Neural progenitor cell (in vitro differentiated cells): ENCODE measurements at regions not wholly inside any gene's neighbourhood (a gene's known extent, or its start where the extent isn't known, plus 50 kb on each side); places are given as distances from the start of the nearest gene placed in this dataset.
A peak's percentile ranks its signal among the peaks of the same experiment; 100 is the strongest.

Experiments
- DNase-seq: peaks from one replicate; pipeline ENCODE4 v3.0.0-alpha.2; 2016; ENCODE audit warnings: low spot score
- H2AFZ ChIP-seq: fragments of 200-600 bp; sonication (generic); replicated peaks from 2 replicates; pipeline ENCODE4 v1.6.1; 2016; ENCODE audit warnings: antibody characterized with exemption
- H3F3A ChIP-seq: fragments of 200-600 bp; sonication (generic); 2 replicates; pipeline ENCODE4 v1.6.1; 2016; ENCODE audit warnings: antibody characterized with exemption, low read depth
- H3K27ac ChIP-seq: fragments of 200-600 bp; sonication (generic); 2 replicates; pipeline ENCODE4 v1.5.1; 2016; ENCODE audit warnings: mild to moderate bottlenecking
- H3K27me3 ChIP-seq: fragments of 200-600 bp; sonication (generic); 2 replicates; pipeline ENCODE4 v1.6.1; 2016; ENCODE audit warnings: mild to moderate bottlenecking, moderate library complexity
- H3K36me3 ChIP-seq: fragments of 200-600 bp; sonication (generic); 2 replicates; pipeline ENCODE4 v1.5.1; 2016
- H3K4me1 ChIP-seq: fragments of 200-600 bp; sonication (generic); 2 replicates; pipeline ENCODE4 v1.6.1; 2016; ENCODE audit warnings: mixed run types
- H3K4me2 ChIP-seq: fragments of 200-600 bp; sonication (generic); 2 replicates; pipeline ENCODE4 v1.6.1; 2016
- H3K4me3 ChIP-seq: fragments of 200-600 bp; sonication (generic); 2 replicates; pipeline ENCODE4 v1.5.1; 2016
- H3K79me2 ChIP-seq: fragments of 200-600 bp; sonication (generic); 2 replicates; pipeline ENCODE4 v1.6.1; 2016; ENCODE audit warnings: low read depth
- H3K9ac ChIP-seq: fragments of 200-600 bp; sonication (generic); 2 replicates; pipeline ENCODE4 v1.6.1; 2016
- H3K9me3 ChIP-seq: fragments of 200-600 bp; sonication (generic); 2 replicates; pipeline ENCODE4 v1.5.1; 2016; ENCODE audit warnings: low read depth
- H4K20me1 ChIP-seq: fragments of 200-600 bp; sonication (generic); 2 replicates; pipeline ENCODE4 v1.6.1; 2016; ENCODE audit warnings: low read depth
- H3K27ac Mint-ChIP-seq: 3 replicates; pipeline ENCODE4 v1.8.0; 2021; ENCODE audit warnings: mixed read lengths
- H3K27me3 Mint-ChIP-seq: 2 replicates; pipeline ENCODE4 v1.8.0; 2022; ENCODE audit warnings: low read depth, mild to moderate bottlenecking, inconsistent platforms, moderate library complexity, mixed read lengths; ENCODE audit not compliant: insufficient read depth
- H3K36me3 Mint-ChIP-seq: 3 replicates; pipeline ENCODE4 v1.8.0; 2021; ENCODE audit warnings: mixed read lengths
- H3K4me1 Mint-ChIP-seq: 3 replicates; pipeline ENCODE4 v1.8.0; 2021; ENCODE audit warnings: mixed read lengths
- H3K4me3 Mint-ChIP-seq: 3 replicates; pipeline ENCODE4 v1.8.0; 2021; ENCODE audit warnings: mild to moderate bottlenecking, moderate library complexity, mixed read lengths
- H3K9me3 Mint-ChIP-seq: 3 replicates; pipeline ENCODE4 v1.8.0; 2020; ENCODE audit warnings: mixed read lengths
- CTCF ChIP-seq: fragments of 200-600 bp; sonication (generic); IDR thresholded peaks from 2 replicates; pipeline ENCODE4 v1.5.1; 2017; ENCODE audit warnings: antibody characterized with exemption, mild to moderate bottlenecking
- EZH2 ChIP-seq: fragments of 200-600 bp; sonication (generic); IDR thresholded peaks from 2 replicates; pipeline ENCODE4 v1.6.1; 2017; ENCODE audit warnings: antibody characterized with exemption, mild to moderate bottlenecking, moderate library complexity
- EZH2phosphoT487 ChIP-seq: fragments of 200-600 bp; sonication (generic); IDR thresholded peaks from 2 replicates; pipeline ENCODE4 v1.6.1; 2017; ENCODE audit warnings: antibody characterized with exemption

- H2AFZ ChIP-seq: no peak overlapping the region
Measured at GRCh38 chr12:116336542-116337065, 59.1 kb upstream of the MED13L start.

GRCh38 chr12:116337312-116337711 is 59.8 kb upstream of the MED13L start:
- Histone ChIP-seq H3K27ac (no peak overlapping the region), H3F3A (peaks cover 53% of the 10 kb centered on the region), H3K9me3 (no peaks in the 10 kb centered on the region), H3K36me3 (no peaks in the 10 kb centered on the region), H3K4me1 (peaks cover 42% of the 10 kb centered on the region), H3K4me3 (no peak overlapping the region), H3K4me2 (no peak overlapping the region), H3K27me3 (peaks cover 7% of the 10 kb centered on the region), H3K79me2 (no peaks in the 10 kb centered on the region), H3K9ac (no peak overlapping the region), H2AFZ (no peak overlapping the region), H4K20me1 (peaks cover 22% of the 10 kb centered on the region)
- Mint-ChIP-seq H3K4me3 (no peak overlapping the region), H3K27ac (peak overlapping the region; percentile 79), H3K36me3 (no peaks in the 10 kb centered on the region), H3K27me3 (peaks cover 16% of the 10 kb centered on the region), H3K4me1 (peaks cover 51% of the 10 kb centered on the region), H3K9me3 (peaks cover 7% of the 10 kb centered on the region)
- TF ChIP-seq EZH2phosphoT487: no peak
- no peak for TF ChIP-seq EZH2
- no peak for TF ChIP-seq CTCF
- peak; percentile 50 for DNase-seq

More at GRCh38 chr12:116336542-116337065, 59.1 kb upstream of the MED13L start:
- no peaks in the 10 kb centered on the region for H3K79me2 ChIP-seq
- no peak overlapping the region for H3K4me3 Mint-ChIP-seq
- H3K27ac ChIP-seq: no peak overlapping the region
- H3K27me3 ChIP-seq: peaks cover 7% of the 10 kb centered on the region
- no peaks in the 10 kb centered on the region for H3K9me3 ChIP-seq
- TF ChIP-seq CTCF (no peak), EZH2phosphoT487 (no peak), EZH2 (no peak)
- peaks cover 42% of the 10 kb centered on the region for H3K4me1 ChIP-seq
- H3F3A ChIP-seq: peaks cover 57% of the 10 kb centered on the region
- H3K4me1 Mint-ChIP-seq: peaks cover 51% of the 10 kb centered on the region
- H3K36me3 ChIP-seq: no peaks in the 10 kb centered on the region
- no peak overlapping the region for H3K4me3 ChIP-seq
- H3K27me3 Mint-ChIP-seq: peaks cover 15% of the 10 kb centered on the region
- H3K27ac Mint-ChIP-seq: no peak overlapping the region
- H3K9me3 Mint-ChIP-seq: peaks cover 2% of the 10 kb centered on the region
- no peak for DNase-seq
- peaks cover 22% of the 10 kb centered on the region for H4K20me1 ChIP-seq
- no peak overlapping the region for H3K4me2 ChIP-seq
- no peaks in the 10 kb centered on the region for H3K36me3 Mint-ChIP-seq
- H3K9ac ChIP-seq: no peak overlapping the region

- Mint-ChIP-seq H3K4me3 (peak overlapping the region; percentile 64), H3K36me3 (no peaks in the 10 kb centered on the region), H3K4me1 (peaks cover 53% of the 10 kb centered on the region), H3K9me3 (peaks cover 13% of the 10 kb centered on the region), H3K27me3 (peaks cover 19% of the 10 kb centered on the region), H3K27ac (peak overlapping the region; percentile 85)
- peaks cover 43% of the 10 kb centered on the region for H3F3A ChIP-seq
- peak overlapping the region; percentile 10 for H3K4me2 ChIP-seq
- no peak overlapping the region for H3K4me3 ChIP-seq
- H3K36me3 ChIP-seq: no peaks in the 10 kb centered on the region
- peaks cover 14% of the 10 kb centered on the region for H4K20me1 ChIP-seq
- no peaks in the 10 kb centered on the region for H3K9me3 ChIP-seq
- no peak overlapping the region for H3K9ac ChIP-seq
- H3K27ac ChIP-seq: no peak overlapping the region
- peaks cover 7% of the 10 kb centered on the region for H3K27me3 ChIP-seq
- H3K79me2 ChIP-seq: no peaks in the 10 kb centered on the region
- H2AFZ ChIP-seq: no peak overlapping the region
- H3K4me1 ChIP-seq: peaks cover 33% of the 10 kb centered on the region
- TF ChIP-seq EZH2 (no peak), EZH2phosphoT487 (peak; percentile 61)
- peak; percentile 88 for DNase-seq
Measured at GRCh38 chr12:116338064-116338846, 60.8 kb upstream of the MED13L start.

- Histone ChIP-seq H3K27me3 (peaks cover 7% of the 10 kb centered on the region), H3K9me3 (no peaks in the 10 kb centered on the region), H3K27ac (no peak overlapping the region), H3F3A (peaks cover 35% of the 10 kb centered on the region), H3K4me3 (no peak overlapping the region), H2AFZ (no peak overlapping the region), H3K9ac (no peak overlapping the region), H3K79me2 (no peaks in the 10 kb centered on the region), H3K36me3 (no peaks in the 10 kb centered on the region), H3K4me1 (peaks cover 26% of the 10 kb centered on the region), H4K20me1 (peaks cover 14% of the 10 kb centered on the region), H3K4me2 (peak overlapping the region; percentile 10)
- Mint-ChIP-seq H3K4me1 (peaks cover 48% of the 10 kb centered on the region), H3K9me3 (peaks cover 17% of the 10 kb centered on the region), H3K27me3 (peaks cover 19% of the 10 kb centered on the region), H3K27ac (no peak overlapping the region), H3K4me3 (no peak overlapping the region), H3K36me3 (peaks cover 2% of the 10 kb centered on the region)
- no peak for DNase-seq
- TF ChIP-seq CTCF: no peak
- TF ChIP-seq EZH2phosphoT487: no peak
- no peak for TF ChIP-seq EZH2
Measured at GRCh38 chr12:116339062-116339461, 61.6 kb upstream of the MED13L start.
